GM18867 (cell line): ENCODE measurements at regions not wholly inside any gene's neighbourhood (a gene's known extent, or its start where the extent isn't known, plus 50 kb on each side); places are given as distances from the start of the nearest gene placed in this dataset.

Experiments used
- ATAC-seq: cut with Tn5 transposase; IDR thresholded peaks from one replicate; pipeline ENCODE4 v1.9.1; 2021; ENCODE audit warnings: mild to moderate bottlenecking, moderate library complexity; ENCODE audit not compliant: unreplicated experiment

GRCh38 chr4:65724973-65725372 lies 54.7 kb upstream of the EPHA5 start:
- no peak for ATAC-seq
